H9 (cell line): ENCODE measurements at regions not wholly inside any gene's neighbourhood (a gene's known extent, or its start where the extent isn't known, plus 50 kb on each side); places are given as distances from the start of the nearest gene placed in this dataset.

Experiments used
- DNase-seq: peaks from one replicate; pipeline ENCODE4 v3.0.0-alpha.2; 2017
- H2AFZ ChIP-seq: one replicate; pipeline ENCODE4 v1.6.1; 2013; ENCODE audit warnings: mild to moderate bottlenecking, low read length, control low read depth, moderate library complexity
- H2AK5ac ChIP-seq: 2 replicates; pipeline ENCODE4 v1.6.1; 2013; ENCODE audit warnings: low read length, control low read depth, mixed read lengths; ENCODE audit not compliant: insufficient read length
- H2BK120ac ChIP-seq: one replicate; pipeline ENCODE4 v1.6.1; 2013; ENCODE audit warnings: low read depth, mild to moderate bottlenecking, low read length, control low read depth, inconsistent platforms; ENCODE audit not compliant: poor library complexity, severe bottlenecking
- H2BK12ac ChIP-seq: 2 replicates; pipeline ENCODE4 v1.6.1; 2013; ENCODE audit warnings: low read length, control low read depth, mixed read lengths, low read depth; ENCODE audit not compliant: insufficient read length
- H2BK15ac ChIP-seq: 2 replicates; pipeline ENCODE4 v1.6.1; 2013; ENCODE audit warnings: low read depth, low read length, control low read depth
- H2BK20ac ChIP-seq: one replicate; pipeline ENCODE4 v1.6.1; 2013; ENCODE audit warnings: low read depth, mild to moderate bottlenecking, low read length, control low read depth, inconsistent platforms; ENCODE audit not compliant: poor library complexity, severe bottlenecking
- H2BK5ac ChIP-seq: 2 replicates; pipeline ENCODE4 v1.6.1; 2013; ENCODE audit warnings: low read length, control low read depth, mixed read lengths; ENCODE audit not compliant: insufficient read length
- H3K14ac ChIP-seq: 2 replicates; pipeline ENCODE4 v1.6.1; 2013; ENCODE audit warnings: low read length, control low read depth; ENCODE audit not compliant: insufficient read depth
- H3K18ac ChIP-seq: 2 replicates; pipeline ENCODE4 v1.6.1; 2013; ENCODE audit warnings: low read depth, mild to moderate bottlenecking, mixed read lengths, low read length, control low read depth; ENCODE audit not compliant: insufficient read length
- H3K23ac ChIP-seq: 2 replicates; pipeline ENCODE4 v1.6.1; 2013; ENCODE audit warnings: low read length, control low read depth, mixed read lengths, low read depth; ENCODE audit not compliant: insufficient read length
- H3K23me2 ChIP-seq: 2 replicates; pipeline ENCODE4 v1.6.1; 2013; ENCODE audit warnings: low read depth, mild to moderate bottlenecking, mixed read lengths, low read length, control low read depth; ENCODE audit not compliant: insufficient read length, poor library complexity, severe bottlenecking
- H3K27ac ChIP-seq: 2 replicates; pipeline ENCODE4 v1.5.1; 2013; ENCODE audit warnings: low read length, control low read depth, mixed read lengths, low read depth; ENCODE audit not compliant: insufficient read length
- H3K27me3 ChIP-seq: 2 replicates; pipeline ENCODE4 v1.6.1; 2013; ENCODE audit warnings: low read length, control low read depth, inconsistent platforms; ENCODE audit not compliant: insufficient read depth
- H3K4ac ChIP-seq: 2 replicates; pipeline ENCODE4 v1.6.1; 2013; ENCODE audit warnings: low read depth, mild to moderate bottlenecking, control low read depth, inconsistent platforms, low read length, moderate library complexity
- H3K4me1 ChIP-seq: 2 replicates; pipeline ENCODE4 v1.6.1; 2013; ENCODE audit warnings: low read length, control low read depth, inconsistent platforms; ENCODE audit not compliant: insufficient read depth
- H3K4me2 ChIP-seq: 2 replicates; pipeline ENCODE4 v1.6.1; 2013; ENCODE audit warnings: low read length, control low read depth, mixed read lengths; ENCODE audit not compliant: insufficient read length, insufficient read depth
- H3K56ac ChIP-seq: 2 replicates; pipeline ENCODE4 v1.6.1; 2013; ENCODE audit warnings: low read depth, mild to moderate bottlenecking, mixed read lengths, low read length, control low read depth; ENCODE audit not compliant: insufficient read length
- H3K79me1 ChIP-seq: 2 replicates; pipeline ENCODE4 v1.6.1; 2013; ENCODE audit warnings: low read depth, mild to moderate bottlenecking, moderate library complexity, low read length, control low read depth, inconsistent platforms; ENCODE audit not compliant: insufficient read depth, poor library complexity, severe bottlenecking
- H3K79me2 ChIP-seq: 2 replicates; pipeline ENCODE4 v1.6.1; 2013; ENCODE audit warnings: low read length, control low read depth, inconsistent platforms; ENCODE audit not compliant: insufficient read depth
- H3K9ac ChIP-seq: 2 replicates; pipeline ENCODE4 v1.6.1; 2013; ENCODE audit warnings: low read length, control low read depth, mixed read lengths; ENCODE audit not compliant: insufficient read length; ENCODE audit errors: extremely low read depth
- H3K9me3 ChIP-seq: one replicate; pipeline ENCODE4 v1.6.1; 2013; ENCODE audit warnings: low read depth, low read length, inconsistent platforms; ENCODE audit not compliant: control insufficient read depth
- H3T11ph ChIP-seq: one replicate; pipeline ENCODE4 v1.6.1; 2013; ENCODE audit warnings: mild to moderate bottlenecking, low read length, control low read depth, inconsistent platforms
- H4K20me1 ChIP-seq: one replicate; pipeline ENCODE4 v1.6.1; 2013; ENCODE audit not compliant: control insufficient read depth, insufficient read length, insufficient read depth
- H4K5ac ChIP-seq: 2 replicates; pipeline ENCODE4 v1.6.1; 2013; ENCODE audit warnings: low read depth, mild to moderate bottlenecking, mixed read lengths, low read length, control low read depth; ENCODE audit not compliant: insufficient read length
- H4K8ac ChIP-seq: replicated peaks from 2 replicates; pipeline ENCODE4 v1.6.1; 2013; ENCODE audit warnings: low read length, control low read depth, mixed read lengths, low read depth; ENCODE audit not compliant: insufficient read length
- H4K91ac ChIP-seq: 2 replicates; pipeline ENCODE4 v1.6.1; 2013; ENCODE audit warnings: low read depth, mild to moderate bottlenecking, moderate library complexity, mixed read lengths, low read length, control low read depth; ENCODE audit not compliant: insufficient read length
- H3K27ac Mint-ChIP-seq, 3 experiments: 2 replicates in 2 of 3; 3 replicates in 1 of 3; pipeline ENCODE4 v1.8.0; 2020 to 2021; ENCODE audit warnings: mixed read lengths in 3 of 3, mild to moderate bottlenecking in 1 of 3, moderate library complexity in 1 of 3
- H3K27me3 Mint-ChIP-seq: 2 replicates; pipeline ENCODE4 v1.8.0; 2021; ENCODE audit warnings: low read depth, mild to moderate bottlenecking, moderate library complexity, mixed read lengths
- H3K36me3 Mint-ChIP-seq, 3 experiments: 2 replicates in 2 of 3; 3 replicates in 1 of 3; pipeline ENCODE4 v1.8.0; 2020 to 2021; ENCODE audit warnings: low read depth in 3 of 3, mixed read lengths in 3 of 3; ENCODE audit not compliant: insufficient read depth in 1 of 3
- H3K4me1 Mint-ChIP-seq, 2 experiments: 2 replicates each; pipeline ENCODE4 v1.8.0; 2020; ENCODE audit warnings: mixed read lengths in 2 of 2
- H3K4me3 Mint-ChIP-seq, 2 experiments: 2 replicates in 1 of 2; 3 replicates in 1 of 2; pipeline ENCODE4 v1.8.0; 2020 to 2021; ENCODE audit warnings: mild to moderate bottlenecking in 2 of 2, mixed read lengths in 2 of 2, moderate library complexity in 1 of 2
- H3K9me3 Mint-ChIP-seq, 2 experiments: 2 replicates in 1 of 2; 3 replicates in 1 of 2; pipeline ENCODE4 v1.8.0; 2020; ENCODE audit warnings: mild to moderate bottlenecking in 2 of 2, mixed read lengths in 2 of 2, moderate library complexity in 1 of 2
- WGBS: extraction: QIAGEN DNeasy Blood & Tissue Kit; methylation state at CpG from one replicate; pipeline ENCODE4 v1.1.7; 2013; ENCODE audit warnings: missing lambda C conversion rate, low lambda C conversion rate, mixed read lengths; ENCODE audit not compliant: insufficient read length; ENCODE audit errors: extremely low coverage; 5-methylcytosine and 5-hydroxymethylcytosine counted together
- TF ChIP-seq, protein P1 (sequence below): fragments of 200-600 bp; sonication (generic); conservative IDR thresholded peaks from 3 replicates; pipeline ENCODE4 v1.8.0; 2021; ENCODE audit warnings: antibody characterized with exemption, mild to moderate bottlenecking

DNA sequence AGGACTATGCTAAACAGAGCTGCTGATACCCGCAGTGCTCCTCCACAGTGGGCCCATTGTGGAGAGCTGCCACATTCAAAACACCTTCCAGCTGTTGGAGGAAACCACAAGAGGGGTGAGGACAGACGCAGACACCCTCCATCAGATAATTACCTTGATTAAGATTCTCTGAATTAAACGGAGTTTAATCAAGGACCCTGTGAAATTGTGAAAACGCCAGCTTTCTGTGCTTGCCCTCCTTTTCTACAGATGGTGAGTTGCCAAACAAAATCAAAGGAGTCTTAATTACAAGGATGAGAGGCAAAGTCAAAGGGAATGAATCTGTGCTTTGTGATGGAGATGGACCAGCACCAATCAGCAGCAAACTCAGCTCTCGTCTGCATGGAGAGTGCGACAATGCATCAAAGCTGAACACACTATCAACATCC is 596.1 kb downstream of the ELAVL2 start:
- H3K56ac ChIP-seq = no peak overlapping the region
- no peak overlapping the region for H3K14ac ChIP-seq
- H3K27ac ChIP-seq = no peak overlapping the region
- no peak overlapping the region for H2BK5ac ChIP-seq
- no peak overlapping the region for H2AFZ ChIP-seq
- Mint-ChIP-seq H3K9me3 (peaks cover under 1% of the 10 kb centered on the region in 2 experiments; a peak in 1 of 5 replicates), H3K4me1 (peaks cover 36 to 48% of the 10 kb centered on the region in 2 experiments), H3K27me3 (no peaks in the 10 kb centered on the region; the same call in 1 of the 2 replicates), H3K4me3 (peak overlapping the region; percentile 33 to 61; a peak in 3 of 5 replicates), H3K36me3 (peaks cover 0 to 9% (median 0%) of the 10 kb centered on the region in 3 experiments; a peak in 3 of 7 replicates), H3K27ac (peak overlapping the region; percentile 21 to 97 (median 84); a peak in 5 of 7 replicates)
- no peak overlapping the region for H2BK120ac ChIP-seq
- H3K18ac ChIP-seq = no peak overlapping the region
- H2AK5ac ChIP-seq = no peak overlapping the region
- no peak overlapping the region for H3K23ac ChIP-seq
- no peaks in the 10 kb centered on the region for H3K27me3 ChIP-seq
- no peak overlapping the region for H4K8ac ChIP-seq
- H3T11ph ChIP-seq = no peak overlapping the region
- TF ChIP-seq, protein P1, sequence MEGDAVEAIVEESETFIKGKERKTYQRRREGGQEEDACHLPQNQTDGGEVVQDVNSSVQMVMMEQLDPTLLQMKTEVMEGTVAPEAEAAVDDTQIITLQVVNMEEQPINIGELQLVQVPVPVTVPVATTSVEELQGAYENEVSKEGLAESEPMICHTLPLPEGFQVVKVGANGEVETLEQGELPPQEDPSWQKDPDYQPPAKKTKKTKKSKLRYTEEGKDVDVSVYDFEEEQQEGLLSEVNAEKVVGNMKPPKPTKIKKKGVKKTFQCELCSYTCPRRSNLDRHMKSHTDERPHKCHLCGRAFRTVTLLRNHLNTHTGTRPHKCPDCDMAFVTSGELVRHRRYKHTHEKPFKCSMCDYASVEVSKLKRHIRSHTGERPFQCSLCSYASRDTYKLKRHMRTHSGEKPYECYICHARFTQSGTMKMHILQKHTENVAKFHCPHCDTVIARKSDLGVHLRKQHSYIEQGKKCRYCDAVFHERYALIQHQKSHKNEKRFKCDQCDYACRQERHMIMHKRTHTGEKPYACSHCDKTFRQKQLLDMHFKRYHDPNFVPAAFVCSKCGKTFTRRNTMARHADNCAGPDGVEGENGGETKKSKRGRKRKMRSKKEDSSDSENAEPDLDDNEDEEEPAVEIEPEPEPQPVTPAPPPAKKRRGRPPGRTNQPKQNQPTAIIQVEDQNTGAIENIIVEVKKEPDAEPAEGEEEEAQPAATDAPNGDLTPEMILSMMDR = no peak
- no peak overlapping the region for H3K4ac ChIP-seq
- no peaks in the 10 kb centered on the region for H3K9me3 ChIP-seq
- H3K23me2 ChIP-seq = no peaks in the 10 kb centered on the region
- H4K91ac ChIP-seq = no peak overlapping the region
- no peaks in the 10 kb centered on the region for H3K79me2 ChIP-seq
- H4K20me1 ChIP-seq = peaks cover 2% of the 10 kb centered on the region
- no peak overlapping the region for H2BK20ac ChIP-seq
- H2BK12ac ChIP-seq = no peak overlapping the region
- WGBS = no CpG with 5 or more reads among the region's 6 CpGs
- peak overlapping the region; percentile 1 for H3K4me2 ChIP-seq
- no peak overlapping the region for H2BK15ac ChIP-seq
- H3K4me1 ChIP-seq = peaks cover 7% of the 10 kb centered on the region; the same call in 1 of the 2 replicates
- DNase-seq = peak; percentile 49
- H3K9ac ChIP-seq = no peak overlapping the region
- H3K79me1 ChIP-seq = no peaks in the 10 kb centered on the region
- H4K5ac ChIP-seq = no peak overlapping the region
